HL-60 (cell line): ENCODE measurements at regions not wholly inside any gene's neighbourhood (a gene's known extent, or its start where the extent isn't known, plus 50 kb on each side); places are given as distances from the start of the nearest gene placed in this dataset.

Source experiments
- DNase-seq, 2 experiments: peaks; one replicate each; pipeline ENCODE4 v3.0.0-alpha.2; 2010 to 2020; ENCODE audit warnings: low read depth in 1 of 2, low spot score in 1 of 2
- H3K27ac ChIP-seq: fragments of 250-450 bp; sonication (Bioruptor Pico); replicated peaks from 2 replicates; pipeline ENCODE4 v1.5.1; 2020; ENCODE audit warnings: mild to moderate bottlenecking, moderate library complexity
- H3K27me3 ChIP-seq: fragments of 250-450 bp; sonication (Bioruptor Pico); 2 replicates; pipeline ENCODE4 v1.5.1; 2021; ENCODE audit warnings: mild to moderate bottlenecking, moderate library complexity; ENCODE audit not compliant: insufficient read depth, poor library complexity, severe bottlenecking
- H3K4me3 ChIP-seq: replicated peaks from 2 replicates; pipeline ENCODE4 v1.5.1; 2011; ENCODE audit warnings: mild to moderate bottlenecking, control low read depth, low read length; ENCODE audit not compliant: insufficient read depth
- GABPA ChIP-seq: IDR thresholded peaks from 2 replicates; pipeline ENCODE4 v1.6.1; 2012; ENCODE audit warnings: low read depth
- POLR2AphosphoS5 ChIP-seq: IDR thresholded peaks from 2 replicates; pipeline ENCODE4 v1.6.1; 2012; ENCODE audit warnings: low read depth
- SPI1 ChIP-seq: IDR thresholded peaks from 2 replicates; pipeline ENCODE4 v1.6.1; 2012; ENCODE audit warnings: low read depth, mild to moderate bottlenecking, borderline replicate concordance
- TF ChIP-seq, protein P1 (sequence below): IDR thresholded peaks from one replicate; pipeline ENCODE4 v1.5.1; 2011; ENCODE audit warnings: low read length, control low read depth, inconsistent platforms; ENCODE audit not compliant: insufficient read depth
- TF ChIP-seq, protein P2 (sequence below): IDR thresholded peaks from 2 replicates; pipeline ENCODE4 v1.6.1; 2012; ENCODE audit warnings: low read depth; ENCODE audit not compliant: insufficient replicate concordance

GRCh38 chr3:73805435-73805834 is 180.7 kb upstream of the PDZRN3 start:
- no peaks in the 10 kb centered on the region for H3K27me3 ChIP-seq
- TF ChIP-seq, protein P1, sequence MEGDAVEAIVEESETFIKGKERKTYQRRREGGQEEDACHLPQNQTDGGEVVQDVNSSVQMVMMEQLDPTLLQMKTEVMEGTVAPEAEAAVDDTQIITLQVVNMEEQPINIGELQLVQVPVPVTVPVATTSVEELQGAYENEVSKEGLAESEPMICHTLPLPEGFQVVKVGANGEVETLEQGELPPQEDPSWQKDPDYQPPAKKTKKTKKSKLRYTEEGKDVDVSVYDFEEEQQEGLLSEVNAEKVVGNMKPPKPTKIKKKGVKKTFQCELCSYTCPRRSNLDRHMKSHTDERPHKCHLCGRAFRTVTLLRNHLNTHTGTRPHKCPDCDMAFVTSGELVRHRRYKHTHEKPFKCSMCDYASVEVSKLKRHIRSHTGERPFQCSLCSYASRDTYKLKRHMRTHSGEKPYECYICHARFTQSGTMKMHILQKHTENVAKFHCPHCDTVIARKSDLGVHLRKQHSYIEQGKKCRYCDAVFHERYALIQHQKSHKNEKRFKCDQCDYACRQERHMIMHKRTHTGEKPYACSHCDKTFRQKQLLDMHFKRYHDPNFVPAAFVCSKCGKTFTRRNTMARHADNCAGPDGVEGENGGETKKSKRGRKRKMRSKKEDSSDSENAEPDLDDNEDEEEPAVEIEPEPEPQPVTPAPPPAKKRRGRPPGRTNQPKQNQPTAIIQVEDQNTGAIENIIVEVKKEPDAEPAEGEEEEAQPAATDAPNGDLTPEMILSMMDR = no peak
- TF ChIP-seq GABPA = no peak
- TF ChIP-seq SPI1 = no peak
- no peak for TF ChIP-seq POLR2AphosphoS5
- TF ChIP-seq, protein P2, sequence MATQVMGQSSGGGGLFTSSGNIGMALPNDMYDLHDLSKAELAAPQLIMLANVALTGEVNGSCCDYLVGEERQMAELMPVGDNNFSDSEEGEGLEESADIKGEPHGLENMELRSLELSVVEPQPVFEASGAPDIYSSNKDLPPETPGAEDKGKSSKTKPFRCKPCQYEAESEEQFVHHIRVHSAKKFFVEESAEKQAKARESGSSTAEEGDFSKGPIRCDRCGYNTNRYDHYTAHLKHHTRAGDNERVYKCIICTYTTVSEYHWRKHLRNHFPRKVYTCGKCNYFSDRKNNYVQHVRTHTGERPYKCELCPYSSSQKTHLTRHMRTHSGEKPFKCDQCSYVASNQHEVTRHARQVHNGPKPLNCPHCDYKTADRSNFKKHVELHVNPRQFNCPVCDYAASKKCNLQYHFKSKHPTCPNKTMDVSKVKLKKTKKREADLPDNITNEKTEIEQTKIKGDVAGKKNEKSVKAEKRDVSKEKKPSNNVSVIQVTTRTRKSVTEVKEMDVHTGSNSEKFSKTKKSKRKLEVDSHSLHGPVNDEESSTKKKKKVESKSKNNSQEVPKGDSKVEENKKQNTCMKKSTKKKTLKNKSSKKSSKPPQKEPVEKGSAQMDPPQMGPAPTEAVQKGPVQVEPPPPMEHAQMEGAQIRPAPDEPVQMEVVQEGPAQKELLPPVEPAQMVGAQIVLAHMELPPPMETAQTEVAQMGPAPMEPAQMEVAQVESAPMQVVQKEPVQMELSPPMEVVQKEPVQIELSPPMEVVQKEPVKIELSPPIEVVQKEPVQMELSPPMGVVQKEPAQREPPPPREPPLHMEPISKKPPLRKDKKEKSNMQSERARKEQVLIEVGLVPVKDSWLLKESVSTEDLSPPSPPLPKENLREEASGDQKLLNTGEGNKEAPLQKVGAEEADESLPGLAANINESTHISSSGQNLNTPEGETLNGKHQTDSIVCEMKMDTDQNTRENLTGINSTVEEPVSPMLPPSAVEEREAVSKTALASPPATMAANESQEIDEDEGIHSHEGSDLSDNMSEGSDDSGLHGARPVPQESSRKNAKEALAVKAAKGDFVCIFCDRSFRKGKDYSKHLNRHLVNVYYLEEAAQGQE = no peak
- no peak overlapping the region for H3K4me3 ChIP-seq
- no peak overlapping the region for H3K27ac ChIP-seq
- DNase-seq = no peak

DNA sequence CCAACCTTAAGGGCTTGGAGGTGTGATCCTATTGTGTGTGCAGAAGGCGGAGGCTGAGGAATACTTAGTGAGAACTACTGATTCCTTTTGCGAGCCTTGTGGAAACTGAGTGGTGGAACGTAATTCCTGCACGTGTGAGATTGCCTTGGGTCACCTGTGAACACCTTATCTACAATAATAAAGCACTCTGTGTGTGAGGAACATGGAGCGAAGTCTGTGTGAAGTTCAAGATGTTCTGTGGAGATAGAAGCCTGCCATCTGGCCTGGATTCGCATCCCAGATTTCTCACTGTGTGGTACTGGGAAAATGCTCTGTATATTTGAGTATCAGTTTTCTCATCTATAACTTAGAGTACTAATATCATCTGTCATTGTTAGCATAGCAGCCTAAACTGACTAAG is 179.5 kb upstream of the PDZRN3 start:
- TF ChIP-seq SPI1 = no peak
- TF ChIP-seq POLR2AphosphoS5 = no peak
- TF ChIP-seq, protein P2 = no peak
- TF ChIP-seq GABPA = no peak
- TF ChIP-seq, protein P1 = no peak
- Histone ChIP-seq H3K27me3 (no peaks in the 10 kb centered on the region), H3K4me3 (no peak overlapping the region), H3K27ac (no peak overlapping the region)
- DNase-seq = no peak

GRCh38 chr3:73801444-73801843 is 176.7 kb upstream of the PDZRN3 start:
- Histone ChIP-seq H3K4me3 (no peak overlapping the region), H3K27me3 (no peaks in the 10 kb centered on the region), H3K27ac (no peak overlapping the region)
- DNase-seq = no peak
- no peak for TF ChIP-seq GABPA
- TF ChIP-seq, protein P1 = no peak
- TF ChIP-seq SPI1 = no peak
- no peak for TF ChIP-seq POLR2AphosphoS5
- TF ChIP-seq, protein P2 = no peak
